GM18870 (cell line): ENCODE measurements at regions not wholly inside any gene's neighbourhood (a gene's known extent, or its start where the extent isn't known, plus 50 kb on each side); places are given as distances from the start of the nearest gene placed in this dataset.
"Not testable (repeated sequence)": the region's sequence is repeated elsewhere in the genome, so short reads cannot be mapped to it uniquely, and the experiment has no call there.

Source experiments
- ATAC-seq: cut with Tn5 transposase; IDR thresholded peaks from one replicate; pipeline ENCODE4 v1.9.1; 2021; ENCODE audit warnings: moderate library complexity; ENCODE audit not compliant: unreplicated experiment

DNA sequence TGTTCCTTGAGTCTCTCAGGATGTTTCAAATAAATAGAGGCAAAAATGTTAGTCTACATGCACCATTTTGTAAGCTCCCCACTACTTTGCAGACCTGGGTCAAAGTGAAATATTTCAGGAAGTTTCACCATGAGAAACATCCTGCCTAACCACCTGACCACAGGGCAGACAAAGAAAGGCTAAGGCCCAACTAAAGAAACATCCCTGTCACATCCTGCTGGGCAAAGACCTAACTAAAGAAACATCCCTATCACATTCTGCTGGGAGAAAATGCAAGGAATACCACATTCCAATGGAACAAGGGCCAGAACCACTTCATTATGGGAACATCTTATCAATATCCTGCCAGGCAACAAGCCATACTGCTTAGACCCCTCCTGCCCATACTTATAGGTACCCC is 1303.4 kb downstream of the TECRL start:
- no peak for ATAC-seq

GRCh38 chr4:63090641-63091040 is 1318.6 kb downstream of the TECRL start:
- no peak for ATAC-seq

DNA sequence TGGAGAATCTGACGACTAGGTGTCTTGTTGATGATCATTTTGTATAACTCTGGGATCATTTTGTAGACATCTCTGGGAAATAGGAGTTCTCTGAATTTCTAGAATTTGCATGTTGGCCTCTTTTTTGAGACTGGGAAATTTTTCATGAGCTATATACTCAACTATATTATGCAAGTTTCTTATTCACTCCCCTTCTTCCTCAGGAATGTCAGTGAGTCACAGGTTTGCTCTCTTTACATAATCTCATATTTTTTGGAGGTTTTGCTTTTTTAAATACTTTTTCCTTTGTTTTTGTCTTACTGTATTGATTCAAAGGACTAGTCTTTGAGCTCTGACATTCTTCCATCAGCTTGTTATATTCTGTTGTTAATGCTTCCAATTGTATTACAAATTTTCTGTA is 1324.2 kb downstream of the TECRL start:
- ATAC-seq = no peak

GRCh38 chr4:63080934-63081333 is 1328.3 kb downstream of the TECRL start:
- ATAC-seq = no peak

DNA sequence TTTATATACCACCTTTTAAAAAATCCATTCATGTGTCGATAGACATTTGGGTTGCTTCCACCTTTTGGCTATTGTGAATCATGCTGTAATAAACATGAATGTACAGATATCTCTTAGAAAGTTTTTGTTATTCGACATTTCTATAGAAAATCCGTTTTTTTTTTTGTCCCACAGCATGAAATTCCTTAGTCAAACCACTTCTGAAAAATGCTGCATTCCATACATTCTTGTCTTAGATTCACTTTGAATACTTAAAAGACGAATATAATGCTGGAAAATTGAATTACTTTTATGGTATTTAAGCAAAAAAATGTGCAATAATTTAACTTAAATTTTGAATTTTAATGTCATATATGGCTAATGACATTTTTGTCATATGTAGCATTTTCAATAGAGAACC is 1345.5 kb downstream of the TECRL start:
- no peak for ATAC-seq

GRCh38 chr4:63062891-63063290 is 1346.4 kb downstream of the TECRL start:
- ATAC-seq = not testable (repeated sequence)

DNA sequence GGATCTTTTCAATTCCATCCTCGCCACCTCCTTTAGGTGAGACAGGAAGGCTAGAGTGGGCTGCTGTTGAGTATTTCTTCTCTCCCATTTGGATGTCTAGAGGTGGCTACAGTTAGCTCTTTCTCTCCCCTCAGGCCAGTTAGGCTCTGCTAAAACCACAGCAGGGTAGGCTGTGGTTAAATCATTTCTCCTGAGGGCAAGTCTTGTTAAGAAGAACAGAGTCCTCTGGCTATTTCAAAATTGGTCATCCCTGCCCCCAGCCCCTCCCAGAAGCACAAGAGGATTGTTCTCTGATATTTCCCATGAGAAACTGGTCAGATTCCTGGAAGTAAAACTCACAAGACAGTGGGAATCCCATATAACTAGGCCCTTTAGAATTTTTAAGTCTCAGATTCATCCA is 1359.5 kb downstream of the TECRL start:
- ATAC-seq = no peak

- no peak for ATAC-seq
These were observed 1360.0 kb downstream of the TECRL start for GRCh38 chr4:63049278-63049677.

DNA sequence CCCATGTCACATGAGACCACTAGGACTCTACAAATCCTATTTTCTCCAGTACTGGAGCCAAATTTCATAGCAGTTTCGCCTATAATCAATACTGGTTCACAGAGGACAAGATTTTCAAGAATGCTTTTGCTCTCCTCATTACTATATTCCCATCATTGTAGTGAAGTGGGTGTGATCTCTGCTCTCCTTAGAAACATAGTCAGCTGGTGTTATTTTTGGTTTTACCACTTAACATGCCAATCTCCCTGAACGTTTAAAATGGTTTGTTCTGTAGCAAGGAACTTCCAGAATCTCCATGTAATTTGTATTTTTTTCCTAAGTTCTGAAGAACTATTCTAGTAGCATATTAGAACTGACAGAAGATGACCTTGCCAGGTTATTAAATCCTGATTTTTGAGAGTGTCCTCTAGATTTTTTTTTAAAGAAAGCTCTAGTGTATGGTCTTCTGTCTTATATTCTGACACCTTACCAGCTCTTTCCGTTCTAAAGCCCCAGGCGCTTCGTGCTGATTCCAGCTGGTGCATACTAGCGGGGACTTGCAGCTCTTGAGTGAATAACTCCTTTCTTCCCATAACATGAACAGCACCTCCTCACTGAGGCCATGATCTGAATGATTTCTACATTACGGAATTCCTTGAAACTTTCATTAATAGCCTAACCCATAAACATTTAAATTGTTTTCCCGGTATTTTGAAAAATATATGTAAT is 1372.9 kb downstream of the TECRL start:
- ATAC-seq = no peak

DNA sequence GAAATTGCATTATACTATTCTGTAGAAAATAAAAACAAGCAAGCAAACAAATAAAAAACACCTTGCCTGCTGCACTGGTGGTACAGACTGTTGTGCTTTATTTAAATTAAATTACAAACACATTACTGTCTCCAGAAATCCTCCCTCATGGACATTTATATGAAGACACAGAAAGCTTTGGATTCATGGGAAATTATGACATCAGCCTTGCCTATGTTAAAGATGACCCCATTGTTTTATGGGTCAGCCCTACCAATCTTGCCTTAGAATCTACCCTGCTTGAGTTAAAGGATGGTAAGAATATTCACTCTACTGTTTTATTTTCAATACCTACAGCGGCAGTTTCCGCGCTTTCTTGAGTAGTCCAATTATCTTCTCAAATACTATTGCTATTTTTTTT is 1379.9 kb downstream of the TECRL start:
- ATAC-seq = no peak

DNA sequence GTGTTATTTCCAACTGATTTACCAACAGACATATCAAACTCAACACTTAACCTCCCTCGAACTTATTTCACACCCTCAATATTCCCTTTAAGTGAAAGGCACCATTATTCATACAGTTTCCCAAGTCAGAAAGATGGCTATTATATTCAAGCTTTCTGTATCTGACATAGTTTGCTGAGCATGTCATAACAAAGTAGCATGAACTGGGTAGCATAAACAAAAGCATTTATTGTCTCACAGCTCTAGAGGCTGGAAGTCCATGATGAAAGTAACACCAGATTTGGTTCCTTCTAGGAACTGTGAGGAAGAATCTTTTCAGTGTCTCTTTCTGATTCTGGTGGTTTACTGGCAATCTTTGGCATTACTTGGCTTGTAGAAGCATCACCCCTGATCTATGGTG is 1388.6 kb downstream of the TECRL start:
- no peak for ATAC-seq

- no peak for ATAC-seq
These were observed 1392.0 kb downstream of the TECRL start for GRCh38 chr4:63017300-63017699.

- ATAC-seq = no peak
These were observed 1438.4 kb downstream of the TECRL start for GRCh38 chr4:62970846-62971245.

GRCh38 chr4:62960415-62960814 is 1448.8 kb downstream of the TECRL start:
- ATAC-seq = no peak

DNA sequence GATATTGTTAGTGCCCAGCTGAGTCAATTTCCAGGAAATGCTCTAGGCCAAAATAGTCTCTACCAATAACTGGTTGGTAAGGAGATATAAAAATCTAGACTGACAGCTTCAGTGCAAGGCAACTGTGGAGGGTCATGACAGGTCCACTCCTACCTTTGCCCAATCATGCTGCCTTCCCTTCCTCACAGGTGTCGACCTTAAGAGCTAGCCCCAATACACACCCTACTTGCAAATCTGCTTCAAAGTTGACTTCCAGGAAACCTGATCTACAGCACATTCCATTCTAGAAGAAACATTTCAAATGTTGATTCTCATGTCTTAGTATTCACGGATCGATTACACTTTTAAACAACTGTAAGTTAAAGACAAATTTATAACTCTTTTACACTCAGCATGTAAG is 1455.5 kb downstream of the TECRL start:
- no peak for ATAC-seq

DNA sequence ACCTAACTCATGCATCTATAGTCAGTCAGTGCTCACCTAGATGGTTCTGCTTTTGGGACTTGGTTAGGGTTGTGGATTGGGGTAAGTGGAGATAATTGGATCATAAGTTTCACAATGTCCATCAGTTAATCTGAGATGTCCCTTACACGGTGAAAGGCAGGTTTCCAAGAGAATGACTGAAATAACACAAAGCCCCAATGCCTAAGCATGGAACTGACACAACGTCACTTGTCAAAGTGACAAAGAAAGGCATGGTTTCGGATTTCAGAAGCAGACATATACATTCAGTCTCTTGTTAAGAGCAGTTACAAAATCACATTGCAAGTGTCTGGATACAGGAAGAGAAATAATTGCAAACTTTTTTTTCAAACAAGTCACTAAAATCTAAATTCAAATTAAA is 1456.9 kb downstream of the TECRL start:
- ATAC-seq = no peak

DNA sequence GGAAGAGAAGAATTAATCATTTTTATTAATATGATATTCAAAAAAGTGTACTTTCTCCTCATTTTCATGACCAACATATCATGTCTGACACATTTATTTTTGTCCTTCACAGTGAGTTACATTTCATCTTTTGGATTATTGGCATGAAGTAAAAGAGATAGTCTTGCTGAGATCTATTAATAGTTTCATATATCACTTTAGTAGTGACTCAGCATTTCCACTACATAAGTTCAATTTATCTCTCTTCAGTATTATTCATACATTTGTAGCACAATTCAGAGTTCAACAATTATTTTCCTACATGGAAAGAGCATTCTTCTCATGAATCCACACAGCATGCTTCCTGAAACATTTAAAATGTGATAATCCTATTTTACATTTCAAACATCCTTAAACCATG is 1461.1 kb downstream of the TECRL start:
- ATAC-seq = no peak

DNA sequence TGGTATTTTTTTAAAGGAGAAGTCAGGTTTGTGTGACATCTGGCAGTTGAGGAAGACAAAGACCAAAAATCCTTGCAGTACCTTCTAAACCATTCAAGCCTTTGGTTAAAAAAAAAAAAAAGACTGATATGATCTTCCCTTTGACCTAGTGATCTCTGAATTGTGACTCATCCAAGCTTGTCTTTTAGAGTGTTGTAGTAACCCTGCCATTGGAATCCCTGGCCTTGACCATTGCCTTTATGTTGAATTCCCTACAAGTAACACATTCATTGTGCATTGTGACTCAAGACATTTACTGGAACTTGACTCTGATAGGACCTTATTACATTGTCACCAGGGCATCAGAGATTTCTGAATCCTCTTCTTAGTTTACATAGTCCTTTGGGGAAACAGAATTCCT is 1469.0 kb downstream of the TECRL start:
- ATAC-seq = no peak

GRCh38 chr4:62930884-62931283 is 1478.4 kb downstream of the TECRL start:
- no peak for ATAC-seq

DNA sequence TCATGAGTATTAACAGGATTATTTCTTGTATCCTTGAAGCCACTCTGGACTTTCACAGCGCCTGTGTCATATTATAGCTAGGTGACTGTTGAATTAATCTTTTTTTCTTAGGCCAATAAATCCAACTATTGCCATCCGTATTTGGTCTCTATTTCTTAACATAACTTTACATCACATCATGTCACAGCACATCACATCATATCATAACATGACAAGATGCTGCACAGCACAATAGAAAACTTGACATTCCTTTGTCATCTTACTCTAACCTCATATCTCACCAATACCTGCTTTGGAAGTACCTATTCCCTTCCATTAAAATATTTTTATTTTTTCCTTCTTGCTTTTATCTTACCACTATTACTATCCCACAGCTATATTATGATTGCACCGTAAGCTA is 1480.8 kb downstream of the TECRL start:
- no peak for ATAC-seq

DNA sequence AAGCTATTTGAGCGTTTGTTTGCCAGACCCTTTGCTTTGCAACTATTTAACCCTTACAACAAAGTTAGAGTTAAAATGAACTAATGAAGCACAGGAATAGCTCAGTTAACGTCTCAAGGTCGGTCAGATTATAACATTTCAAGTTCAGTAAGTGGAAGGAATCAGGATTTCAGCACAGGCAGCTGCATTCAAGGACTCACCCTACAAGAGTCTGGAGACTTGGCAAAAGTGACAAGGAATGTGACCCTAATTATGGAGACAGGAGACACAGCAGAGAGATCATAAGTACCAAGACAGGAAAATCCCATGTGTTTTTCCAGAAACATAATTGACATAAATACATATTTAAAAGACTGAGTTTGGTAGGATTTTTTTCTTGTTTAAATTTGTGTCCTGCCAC is 1481.7 kb downstream of the TECRL start:
- ATAC-seq = no peak

DNA sequence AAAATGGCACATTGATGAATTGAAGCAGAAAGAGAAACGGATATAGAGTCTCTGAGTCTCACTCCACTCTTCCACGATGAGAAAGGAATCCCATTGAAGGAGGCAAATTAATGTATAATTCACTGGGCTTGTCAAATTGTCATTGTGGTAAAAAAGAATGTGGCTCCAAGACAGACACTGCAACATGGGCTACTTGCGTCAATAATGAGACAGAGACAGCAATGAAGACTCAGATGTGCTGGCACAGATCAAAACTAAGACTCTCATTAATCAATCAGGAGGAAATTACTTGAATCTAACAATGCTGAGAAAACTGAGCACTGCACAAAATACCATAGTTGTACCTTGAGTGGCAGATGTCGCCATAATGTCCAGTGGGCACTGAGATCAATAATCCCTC is 1485.5 kb downstream of the TECRL start:
- ATAC-seq = no peak

- ATAC-seq = no peak
These were observed 1491.6 kb downstream of the TECRL start for GRCh38 chr4:62917649-62918048.
